H4 (cell line): ENCODE measurements at regions not wholly inside any gene's neighbourhood (a gene's known extent, or its start where the extent isn't known, plus 50 kb on each side); places are given as distances from the start of the nearest gene placed in this dataset.

ENCODE experiments used
- DNase-seq: peaks from one replicate; pipeline ENCODE4 v3.0.0-alpha.2; 2015; ENCODE audit warnings: low spot score

GRCh38 chr1:185581020-185581419, 153.2 kb upstream of the HMCN1 start:
- no peak for DNase-seq

GRCh38 chr1:185578293-185578692, 155.9 kb upstream of the HMCN1 start:
- DNase-seq, result no peak

GRCh38 chr1:185574139-185574875, 159.9 kb upstream of the HMCN1 start:
- no peak for DNase-seq

- DNase-seq, result no peak
Measured at GRCh38 chr1:185573677-185574076, 160.5 kb upstream of the HMCN1 start.

- DNase-seq, result no peak
Measured at GRCh38 chr1:185573162-185573561, 161.0 kb upstream of the HMCN1 start.

- no peak for DNase-seq
Measured at GRCh38 chr1:185570962-185571361, 163.2 kb upstream of the HMCN1 start.

GRCh38 chr1:185568155-185569123, 165.8 kb upstream of the HMCN1 start:
- no peak for DNase-seq

- no peak for DNase-seq
Measured at GRCh38 chr1:185567440-185567839, 166.8 kb upstream of the HMCN1 start.

GRCh38 chr1:185566995-185567394, 167.2 kb upstream of the HMCN1 start:
- peak; percentile 50 for DNase-seq

GRCh38 chr1:185565302-185565701, 168.9 kb upstream of the HMCN1 start:
- DNase-seq, result peak; percentile 35

GRCh38 chr1:185564816-185565215, 169.4 kb upstream of the HMCN1 start:
- no peak for DNase-seq

- DNase-seq, result no peak
Measured at GRCh38 chr1:185562461-185563359, 171.5 kb upstream of the HMCN1 start.

GRCh38 chr1:185561629-185562028, 172.6 kb upstream of the HMCN1 start:
- DNase-seq, result peak; percentile 25

GRCh38 chr1:185560760-185561159, 173.4 kb upstream of the HMCN1 start:
- no peak for DNase-seq

GRCh38 chr1:185559684-185560331, 174.4 kb upstream of the HMCN1 start:
- DNase-seq, result peak; percentile 62

- DNase-seq, result no peak
Measured at GRCh38 chr1:185559151-185559550, 175.0 kb upstream of the HMCN1 start.

- no peak for DNase-seq
Measured at GRCh38 chr1:185556561-185556960, 177.6 kb upstream of the HMCN1 start.

GRCh38 chr1:185555743-185556142, 178.4 kb upstream of the HMCN1 start:
- DNase-seq, result no peak

GRCh38 chr1:185551008-185551407, 183.2 kb upstream of the HMCN1 start:
- DNase-seq, result no peak

GRCh38 chr1:185549906-185550305, 184.3 kb upstream of the HMCN1 start:
- no peak for DNase-seq

- DNase-seq, result no peak
Measured at GRCh38 chr1:185546029-185546428, 188.2 kb upstream of the HMCN1 start.
